MCF 10A (cell line): ENCODE measurements at regions not wholly inside any gene's neighbourhood (a gene's known extent, or its start where the extent isn't known, plus 50 kb on each side); places are given as distances from the start of the nearest gene placed in this dataset.

ENCODE experiments used
- BruUV-seq: library from RNA; stranded (reverse); fragments of 400-500 nt; replicated peaks from 2 replicates; lab custom pipeline; 2021; lab: Mats Ljungman, UMichigan
- CTCF ChIA-PET: fragments of 300-600 bp; sonication (Branson Sonifier 250); formaldehyde crosslinking; extraction: SDS; loops from one replicate; lab custom pipeline; 2021; ENCODE audit warnings: antibody characterized with exemption, inconsistent platforms; lab: Yijun Ruan, JAX
- POLR2A ChIA-PET: fragments of 300-600, 350-650 bp; sonication (Branson Sonifier 250); formaldehyde crosslinking; extraction: SDS; loops from one replicate; lab custom pipeline; 2020; ENCODE audit warnings: antibody characterized with exemption, inconsistent platforms; lab: Yijun Ruan, JAX
- DNase-seq: peaks from one replicate; pipeline ENCODE4 v3.0.0-alpha.2; 2018; ENCODE audit not compliant: unreplicated experiment
- H3K27ac Mint-ChIP-seq: one replicate; pipeline ENCODE4 v1.8.0; 2022; ENCODE audit warnings: mild to moderate bottlenecking, low read depth, mixed read lengths; ENCODE audit not compliant: unreplicated experiment
- H3K27me3 Mint-ChIP-seq: one replicate; pipeline ENCODE4 v1.8.0; 2022; ENCODE audit warnings: mixed read lengths; ENCODE audit not compliant: insufficient read depth, unreplicated experiment
- H3K36me3 Mint-ChIP-seq: one replicate; pipeline ENCODE4 v1.8.0; 2022; ENCODE audit warnings: mild to moderate bottlenecking, moderate library complexity, mixed read lengths; ENCODE audit not compliant: insufficient read depth, unreplicated experiment
- H3K4me1 Mint-ChIP-seq: one replicate; pipeline ENCODE4 v1.8.0; 2022; ENCODE audit warnings: mixed read lengths; ENCODE audit not compliant: insufficient read depth, unreplicated experiment
- H3K4me3 Mint-ChIP-seq: one replicate; pipeline ENCODE4 v1.8.0; 2022; ENCODE audit warnings: mild to moderate bottlenecking, moderate library complexity, mixed read lengths; ENCODE audit not compliant: unreplicated experiment
- H3K9me3 Mint-ChIP-seq: one replicate; pipeline ENCODE4 v1.8.0; 2022; ENCODE audit warnings: mixed read lengths; ENCODE audit not compliant: unreplicated experiment
- intact Hi-C: fragments of 100-400 bp; cut with micrococcal nuclease; formaldehyde crosslinking; loops from 2 replicates; pipeline ENCODE4 v1.14.1; 2022
- TF ChIP-seq, protein P1 (sequence below): fragments of 200-600 bp; IDR thresholded peaks from one replicate; pipeline ENCODE4 v1.8.0; 2022; ENCODE audit warnings: antibody characterized with exemption, mild to moderate bottlenecking; ENCODE audit not compliant: unreplicated experiment

DNA sequence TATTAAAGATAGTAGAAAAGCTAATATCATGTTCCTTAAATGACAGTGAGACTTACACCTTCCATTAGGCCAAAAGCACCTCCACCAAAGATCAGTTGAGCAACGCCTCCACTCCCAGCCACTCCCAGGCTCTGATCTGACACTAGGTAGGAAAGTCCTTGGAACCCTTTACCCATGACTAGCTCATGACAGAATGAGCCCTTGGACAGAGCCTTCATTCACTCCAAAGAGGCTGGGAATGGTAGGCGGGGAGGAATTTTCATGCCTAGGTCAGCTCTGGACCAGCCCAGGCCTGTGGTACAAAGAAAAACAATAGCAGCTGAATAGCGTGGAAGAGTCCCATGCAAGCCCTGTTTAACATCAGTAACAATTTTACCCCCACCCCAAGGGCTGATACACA lies 493.7 kb downstream of the NR2F1-AS1 start:
- no peaks in the 10 kb centered on the region for H3K27me3 Mint-ChIP-seq
- no peaks in the 10 kb centered on the region for H3K9me3 Mint-ChIP-seq
- no peaks in the 10 kb centered on the region for H3K4me1 Mint-ChIP-seq
- no peaks in the 10 kb centered on the region for H3K36me3 Mint-ChIP-seq
- no peak overlapping the region for H3K27ac Mint-ChIP-seq
- DNase-seq = no peak
- intact Hi-C loops = no loop called here
- no peak overlapping the region for H3K4me3 Mint-ChIP-seq
- POLR2A ChIA-PET = no interaction called here
- TF ChIP-seq, protein P1, sequence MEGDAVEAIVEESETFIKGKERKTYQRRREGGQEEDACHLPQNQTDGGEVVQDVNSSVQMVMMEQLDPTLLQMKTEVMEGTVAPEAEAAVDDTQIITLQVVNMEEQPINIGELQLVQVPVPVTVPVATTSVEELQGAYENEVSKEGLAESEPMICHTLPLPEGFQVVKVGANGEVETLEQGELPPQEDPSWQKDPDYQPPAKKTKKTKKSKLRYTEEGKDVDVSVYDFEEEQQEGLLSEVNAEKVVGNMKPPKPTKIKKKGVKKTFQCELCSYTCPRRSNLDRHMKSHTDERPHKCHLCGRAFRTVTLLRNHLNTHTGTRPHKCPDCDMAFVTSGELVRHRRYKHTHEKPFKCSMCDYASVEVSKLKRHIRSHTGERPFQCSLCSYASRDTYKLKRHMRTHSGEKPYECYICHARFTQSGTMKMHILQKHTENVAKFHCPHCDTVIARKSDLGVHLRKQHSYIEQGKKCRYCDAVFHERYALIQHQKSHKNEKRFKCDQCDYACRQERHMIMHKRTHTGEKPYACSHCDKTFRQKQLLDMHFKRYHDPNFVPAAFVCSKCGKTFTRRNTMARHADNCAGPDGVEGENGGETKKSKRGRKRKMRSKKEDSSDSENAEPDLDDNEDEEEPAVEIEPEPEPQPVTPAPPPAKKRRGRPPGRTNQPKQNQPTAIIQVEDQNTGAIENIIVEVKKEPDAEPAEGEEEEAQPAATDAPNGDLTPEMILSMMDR = no peak
- BruUV-seq = no TSS peak
- CTCF ChIA-PET = interaction anchor here (0.6 to 0.7 kb wide), 3 partner anchors 732 to 971 kb away, joined by 3 read pairs; no protein-coding TSS in a partner anchor

DNA sequence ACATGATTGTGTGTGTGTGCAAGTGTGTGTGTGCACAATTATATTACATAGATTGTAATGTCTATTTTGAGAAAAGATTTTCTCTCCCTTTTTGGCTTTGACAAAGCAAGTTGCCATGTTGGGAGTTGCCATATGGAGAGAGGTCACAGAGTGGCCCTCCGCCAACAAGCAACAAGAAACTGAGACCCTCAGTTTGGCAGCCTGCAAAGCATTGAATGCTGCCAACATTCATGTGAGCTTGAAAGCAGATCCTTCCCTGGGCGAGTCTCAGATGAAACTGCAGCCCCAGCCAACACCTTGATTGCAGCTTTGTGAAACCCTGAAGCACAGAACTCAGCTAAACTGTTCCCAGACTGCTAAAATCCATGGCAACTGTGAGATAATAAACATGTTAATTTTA lies 498.0 kb downstream of the NR2F1-AS1 start:
- TF ChIP-seq, protein P1 = no peak
- no peak overlapping the region for H3K4me3 Mint-ChIP-seq
- CTCF ChIA-PET = interaction anchor here (1.0 kb wide), 1 partner anchor 525 kb away, joined by 4 read pairs; no protein-coding TSS in a partner anchor

DNA sequence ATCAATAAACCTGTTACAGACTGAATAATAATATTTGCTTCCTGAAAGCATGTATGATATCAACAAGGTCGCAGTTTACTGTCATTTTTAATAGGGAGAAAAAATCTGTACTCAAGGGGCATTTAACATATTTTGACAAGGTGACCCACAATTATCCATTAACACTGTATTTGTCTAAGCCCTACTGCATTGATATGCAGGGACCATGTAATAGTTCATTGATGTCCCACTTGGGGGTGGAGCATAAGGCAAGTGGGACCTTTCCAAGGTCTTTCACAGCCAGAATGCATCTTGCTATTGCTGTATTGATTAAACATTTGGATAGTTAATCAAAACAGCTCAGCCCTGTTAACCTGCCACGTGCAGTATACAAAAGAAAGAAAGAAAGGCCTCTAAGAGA lies 502.0 kb downstream of the NR2F1-AS1 start:
- ChIA-PET POLR2A (no interaction called here), CTCF (no interaction called here)
- no peak for DNase-seq
- intact Hi-C loops = loop anchor here (5.0 kb wide), 1 partner anchor 503 kb away; the partner anchor contains the start of genes NR2F1 and NR2F1-AS1
- H3K4me1 Mint-ChIP-seq = peaks cover 12% of the 10 kb centered on the region
- TF ChIP-seq, protein P1 = no peak
- H3K4me3 Mint-ChIP-seq = peak overlapping the region; percentile 55
- BruUV-seq = no TSS peak
- no peaks in the 10 kb centered on the region for H3K27me3 Mint-ChIP-seq
- no peaks in the 10 kb centered on the region for H3K36me3 Mint-ChIP-seq
- H3K27ac Mint-ChIP-seq = no peak overlapping the region
- H3K9me3 Mint-ChIP-seq = no peaks in the 10 kb centered on the region

More for the DNA sequence above, 498.0 kb downstream of the NR2F1-AS1 start:
- Mint-ChIP-seq H3K9me3 (no peaks in the 10 kb centered on the region), H3K27ac (no peak overlapping the region), H3K27me3 (no peaks in the 10 kb centered on the region), H3K4me1 (peaks cover 11% of the 10 kb centered on the region), H3K36me3 (no peaks in the 10 kb centered on the region)
- DNase-seq = no peak
- intact Hi-C loops = no loop called here
- no TSS peak for BruUV-seq
- POLR2A ChIA-PET = no interaction called here

DNA sequence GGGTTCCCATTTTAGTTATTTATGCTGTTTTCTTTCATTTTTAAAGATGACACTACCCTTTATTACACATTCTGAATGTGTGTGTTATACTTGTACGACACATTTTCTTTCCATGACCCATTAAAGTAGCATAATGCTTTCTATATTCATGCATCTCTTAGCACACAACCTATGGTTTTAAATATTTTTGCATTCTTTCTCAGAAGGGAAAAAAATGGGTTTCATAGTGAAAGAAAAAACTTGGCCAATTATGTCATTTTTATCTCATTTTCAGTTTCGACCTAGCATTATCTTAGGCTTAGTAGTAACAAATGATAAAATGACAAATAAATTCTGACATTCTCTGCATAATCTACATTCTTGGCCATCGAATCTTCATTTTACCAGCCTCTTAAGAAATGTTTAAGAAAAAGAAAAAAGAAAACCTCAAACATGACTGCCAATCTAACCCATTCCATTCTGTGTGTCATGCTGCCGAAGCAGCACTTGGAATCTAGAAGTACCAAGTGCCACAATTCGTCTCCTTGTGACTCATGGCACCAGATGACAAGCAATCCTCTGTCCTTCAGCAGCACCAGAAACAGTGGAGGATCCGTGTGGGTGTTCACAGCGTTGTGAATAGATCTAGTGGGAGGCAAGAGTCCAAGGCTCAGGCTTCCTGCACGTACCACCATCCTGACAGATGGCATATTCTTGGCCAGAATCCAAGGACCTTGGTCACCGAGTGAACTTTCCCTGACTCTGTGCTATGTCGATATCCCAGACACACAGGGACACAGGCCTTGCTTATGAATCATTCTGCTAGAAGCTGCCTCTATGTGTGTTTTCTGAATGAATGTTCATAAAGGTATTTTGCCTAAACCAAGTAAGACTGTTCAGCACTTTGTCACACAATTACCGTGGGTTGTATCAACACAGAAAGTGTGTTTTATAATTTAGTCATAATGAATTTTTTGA lies 502.7 kb downstream of the NR2F1-AS1 start:
- intact Hi-C loops = loop anchor here (5.0 kb wide), 1 partner anchor 504 kb away; the partner anchor contains the start of genes NR2F1 and NR2F1-AS1

More for the DNA sequence above, 502.7 kb downstream of the NR2F1-AS1 start:
- Mint-ChIP-seq H3K27ac (peak overlapping the region; percentile 6), H3K4me3 (peak overlapping the region; percentile 55), H3K27me3 (no peaks in the 10 kb centered on the region), H3K4me1 (peaks cover 15% of the 10 kb centered on the region), H3K36me3 (no peaks in the 10 kb centered on the region), H3K9me3 (no peaks in the 10 kb centered on the region)
- peak; percentile 90 for DNase-seq
- TF ChIP-seq, protein P1 = no peak
- no TSS peak for BruUV-seq
- ChIA-PET CTCF (no interaction called here), POLR2A (no interaction called here)
